ENCODE measurements at regions not wholly inside any gene's neighbourhood (a gene's known extent, or its start where the extent isn't known, plus 50 kb on each side); places are given as distances from the start of the nearest gene placed in this dataset.
"Not testable (repeated sequence)": the region's sequence is repeated elsewhere in the genome, so short reads cannot be mapped to it uniquely, and the experiment has no call there.

- peak; percentile 6 to 11 for DNase-seq (ENCODE audit: extremely low read depth in 1 of 2, low read depth in 1 of 2)
Observed at GRCh38 chr4:108466936-108467902, 153.2 kb upstream of the RPL34 start.

DNA sequence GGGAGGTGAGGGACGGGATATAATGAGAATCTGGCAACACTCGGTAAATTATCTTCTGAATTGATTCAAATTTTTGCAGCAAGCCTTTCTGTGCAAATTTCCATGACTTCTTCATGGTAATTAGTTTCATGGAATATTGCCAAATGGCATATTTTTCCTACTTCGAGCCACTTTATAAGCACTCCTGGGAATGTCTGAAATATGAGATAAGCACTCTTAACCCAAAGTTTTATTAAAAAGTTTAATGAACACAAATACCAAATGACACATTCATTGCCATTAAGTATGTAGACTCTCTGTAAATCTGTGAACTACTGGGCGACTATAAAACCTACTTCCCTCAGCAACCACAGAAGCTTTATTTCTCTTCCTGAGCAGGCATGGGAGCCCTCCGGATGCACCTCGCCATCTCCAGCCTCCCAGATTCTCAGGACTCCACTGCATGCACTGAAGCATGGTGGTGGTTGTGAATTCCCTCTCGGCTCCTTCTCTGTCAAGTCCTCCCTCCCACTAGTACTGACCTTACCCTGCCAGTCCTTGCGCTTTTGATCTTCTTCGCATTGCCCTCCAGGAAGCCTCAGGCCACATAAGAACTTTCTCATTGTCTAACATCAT is 154.4 kb upstream of the RPL34 start:
- DNase-seq (ENCODE audit: extremely low read depth in 1 of 2, low read depth in 1 of 2): no peak

DNA sequence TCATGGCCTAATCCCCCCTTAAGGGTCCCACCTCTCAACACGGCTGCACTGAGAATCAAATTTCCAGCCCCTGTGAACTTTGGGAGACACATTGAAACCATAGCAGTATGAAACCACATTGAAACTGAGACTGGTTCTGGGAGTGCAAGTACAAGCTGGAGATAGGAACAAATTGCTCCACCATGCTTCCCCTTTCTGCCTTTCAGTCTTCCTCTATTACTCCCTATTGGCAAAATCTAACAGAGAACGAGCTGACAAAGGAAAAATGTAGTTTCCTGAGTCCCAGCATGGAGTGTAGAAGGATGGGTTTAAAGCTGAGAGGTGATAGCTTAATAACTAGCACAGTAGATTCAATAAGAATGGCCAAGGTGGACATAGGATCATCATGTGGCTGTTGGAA is 161.7 kb upstream of the RPL34 start:
- no peak for DNase-seq (ENCODE audit: extremely low read depth in 1 of 2, low read depth in 1 of 2)

- no peak for DNase-seq (ENCODE audit: extremely low read depth in 1 of 2, low read depth in 1 of 2)
Observed at GRCh38 chr4:108454227-108454626, 166.1 kb upstream of the RPL34 start.

DNA sequence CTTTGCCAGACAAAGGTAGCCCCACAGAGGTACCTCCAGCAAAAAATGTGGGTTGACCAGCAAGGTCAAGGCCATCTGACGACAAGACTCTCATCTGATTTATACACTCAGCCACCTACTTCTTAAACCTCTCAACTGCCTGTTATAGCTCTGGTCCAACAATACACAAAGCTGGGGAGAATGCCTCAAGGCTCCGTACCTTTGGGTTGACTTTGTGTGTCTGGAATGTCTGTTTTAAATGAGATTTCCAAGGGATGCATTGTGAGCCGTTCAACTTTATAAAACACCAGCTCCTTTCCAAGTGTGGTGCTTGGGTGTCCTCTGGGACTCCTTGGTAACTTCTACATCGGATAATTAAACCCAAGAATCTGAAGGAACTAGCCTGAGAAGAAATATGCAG is 167.0 kb upstream of the RPL34 start:
- no peak for DNase-seq (ENCODE audit: extremely low read depth in 1 of 2, low read depth in 1 of 2)

GRCh38 chr4:108450236-108450898 is 170.0 kb upstream of the RPL34 start:
- DNase-seq (ENCODE audit: extremely low read depth in 1 of 2, low read depth in 1 of 2): no peak

DNA sequence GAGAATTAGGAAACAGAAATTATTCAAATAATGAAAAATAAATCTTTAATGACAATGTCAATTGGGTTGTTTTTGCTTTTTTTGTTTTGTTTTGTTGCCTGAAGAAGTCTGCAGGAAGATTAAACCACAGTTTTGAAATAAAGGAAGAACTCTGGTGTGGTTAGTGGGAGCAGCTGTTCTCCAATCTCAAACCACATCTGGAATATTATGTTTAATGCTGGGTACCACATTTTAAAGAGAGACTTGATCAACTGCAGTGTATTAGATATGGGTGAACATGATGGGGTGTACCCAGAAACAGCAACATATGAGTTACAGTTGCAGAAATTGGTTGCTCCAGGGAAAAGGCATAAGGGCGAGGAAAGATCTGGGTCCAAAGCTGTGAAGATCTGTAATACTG is 171.2 kb upstream of the RPL34 start:
- no peak for DNase-seq (ENCODE audit: extremely low read depth in 1 of 2, low read depth in 1 of 2)

DNA sequence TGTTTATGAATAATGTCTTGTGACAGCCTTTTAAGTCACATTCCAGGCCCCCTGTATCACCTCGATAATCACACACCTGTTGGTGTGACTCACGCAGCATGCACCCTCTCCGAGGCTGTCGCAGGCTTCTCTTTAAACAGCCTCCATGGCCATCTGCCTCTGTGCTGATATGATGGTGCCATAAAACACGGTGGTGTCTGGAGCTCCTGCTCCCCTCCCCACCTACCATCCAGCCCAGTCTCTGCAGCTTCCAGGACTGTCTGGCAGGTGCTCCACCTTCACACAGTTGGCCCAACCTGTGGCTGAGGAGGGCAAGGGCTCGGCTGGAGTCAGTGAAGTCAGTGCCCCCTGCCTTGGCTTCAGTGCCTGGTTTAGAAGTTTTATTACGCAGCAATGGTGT is 173.8 kb upstream of the RPL34 start:
- no peak for DNase-seq (ENCODE audit: extremely low read depth in 1 of 2, low read depth in 1 of 2)

- DNase-seq (ENCODE audit: extremely low read depth in 1 of 2, low read depth in 1 of 2): no peak
Observed at GRCh38 chr4:108445716-108446115, 174.7 kb upstream of the RPL34 start.

DNA sequence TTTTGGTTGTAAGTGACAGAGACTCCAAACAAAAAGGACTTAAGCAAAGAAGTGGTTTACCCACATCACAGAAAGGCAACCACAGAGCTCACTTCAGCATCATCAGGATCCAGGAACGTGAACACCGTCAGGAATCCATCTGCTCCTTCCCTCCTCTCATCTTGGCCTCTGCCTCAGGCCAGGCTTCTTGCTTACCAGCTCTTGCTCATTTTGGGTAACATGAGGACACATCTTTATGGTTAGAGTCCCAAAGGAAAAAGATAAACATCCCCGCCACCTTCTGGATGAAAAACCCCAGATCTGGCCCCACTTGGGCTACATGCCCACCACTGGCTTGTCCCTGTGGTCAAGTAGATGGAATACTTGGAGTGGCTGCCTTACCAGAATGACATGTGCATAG is 176.8 kb upstream of the RPL34 start:
- DNase-seq (ENCODE audit: extremely low read depth in 1 of 2, low read depth in 1 of 2): no peak

DNA sequence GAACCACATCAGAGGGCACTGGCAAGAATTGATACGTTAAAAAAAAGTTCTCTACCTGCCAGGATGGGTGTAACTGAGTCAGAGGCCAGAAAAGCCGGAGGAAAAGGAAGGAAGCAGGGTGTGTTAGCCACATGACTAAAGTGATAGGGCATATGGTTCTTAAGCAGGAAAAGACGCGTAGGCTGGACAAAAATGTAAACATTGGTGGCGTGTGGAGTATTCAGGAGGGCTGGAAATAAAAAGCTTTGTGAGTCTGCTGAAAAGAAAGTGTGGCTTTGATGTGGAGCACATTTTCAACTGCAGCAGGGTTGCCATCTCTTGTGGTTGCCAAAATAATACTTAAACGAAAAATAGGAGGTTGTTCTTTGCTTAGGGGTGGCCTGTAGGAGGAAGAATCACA is 186.5 kb upstream of the RPL34 start:
- peak in 1 of 2 donors; percentile 16 for DNase-seq (ENCODE audit: extremely low read depth in 1 of 2, low read depth in 1 of 2)

DNA sequence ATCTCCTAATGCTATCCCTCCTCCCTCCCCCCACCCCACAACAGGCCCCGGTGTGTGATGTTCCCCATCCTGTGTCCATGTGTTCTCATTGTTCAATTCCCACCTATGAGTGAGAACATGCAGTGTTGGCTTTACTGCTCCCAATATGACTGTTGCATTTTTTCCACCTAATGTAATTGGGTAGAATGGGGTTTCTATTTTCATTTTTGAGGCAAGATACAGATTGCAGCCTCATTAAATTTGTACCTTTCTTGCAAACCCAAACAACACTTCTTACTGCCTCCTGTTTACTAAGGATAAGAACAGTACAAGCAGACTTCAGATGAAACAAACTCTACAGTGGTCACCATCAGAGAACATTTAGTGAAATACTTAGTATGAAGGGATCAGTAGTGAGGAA is 187.0 kb upstream of the RPL34 start:
- not testable (repeated sequence) for DNase-seq (ENCODE audit: extremely low read depth in 1 of 2, low read depth in 1 of 2)

- DNase-seq (ENCODE audit: extremely low read depth in 1 of 2, low read depth in 1 of 2): no peak
Observed at GRCh38 chr4:108432418-108432817, 188.0 kb upstream of the RPL34 start.

- DNase-seq (ENCODE audit: extremely low read depth in 1 of 2, low read depth in 1 of 2): no peak
Observed at GRCh38 chr4:108431986-108432385, 188.4 kb upstream of the RPL34 start.

GRCh38 chr4:108430921-108431320 is 189.5 kb upstream of the RPL34 start:
- no peak for DNase-seq (ENCODE audit: extremely low read depth in 1 of 2, low read depth in 1 of 2)

GRCh38 chr4:108429662-108430061 is 190.7 kb upstream of the RPL34 start:
- DNase-seq (ENCODE audit: extremely low read depth in 1 of 2, low read depth in 1 of 2): no peak

- no peak for DNase-seq (ENCODE audit: extremely low read depth in 1 of 2, low read depth in 1 of 2)
Observed at GRCh38 chr4:108428923-108429322, 191.5 kb upstream of the RPL34 start.

GRCh38 chr4:108427946-108428485 is 192.4 kb upstream of the RPL34 start:
- DNase-seq (ENCODE audit: extremely low read depth in 1 of 2, low read depth in 1 of 2): no peak

- no peak for DNase-seq (ENCODE audit: extremely low read depth in 1 of 2, low read depth in 1 of 2)
Observed at GRCh38 chr4:108426493-108426892, 193.9 kb upstream of the RPL34 start.

GRCh38 chr4:108425988-108426387 is 194.4 kb upstream of the RPL34 start:
- DNase-seq (ENCODE audit: extremely low read depth in 1 of 2, low read depth in 1 of 2): no peak

GRCh38 chr4:108417923-108418322 is 202.5 kb upstream of the RPL34 start:
- no peak for DNase-seq (ENCODE audit: extremely low read depth in 1 of 2, low read depth in 1 of 2)

All from stimulated activated CD8-positive, alpha-beta memory T cell treated with anti-CD3 and anti-CD28 coated beads, Interleukin-7, amount 100 ng/mL, for 48 hours (primary cell).